HEK293T (cell line): ENCODE measurements at regions not wholly inside any gene's neighbourhood (a gene's known extent, or its start where the extent isn't known, plus 50 kb on each side); places are given as distances from the start of the nearest gene placed in this dataset.

Experiments
- ARNT ChIP-seq: fragments of 450-650 bp; IDR thresholded peaks from 2 replicates; pipeline ENCODE4 v1.6.1; 2017; ENCODE audit warnings: mild to moderate bottlenecking
- BHLHE40 ChIP-seq: fragments of 450-650 bp; IDR thresholded peaks from 2 replicates; pipeline ENCODE4 v1.6.1; 2016; ENCODE audit warnings: mild to moderate bottlenecking, moderate library complexity, borderline replicate concordance
- FOXK2 ChIP-seq: fragments of 450-650 bp; IDR thresholded peaks from 2 replicates; pipeline ENCODE4 v1.6.1; 2016; ENCODE audit warnings: mild to moderate bottlenecking
- FOXM1 ChIP-seq: fragments of 450-650 bp; IDR thresholded peaks from 2 replicates; pipeline ENCODE4 v1.6.1; 2017; ENCODE audit warnings: mild to moderate bottlenecking, borderline replicate concordance
- LEF1 ChIP-seq: fragments of 450-650 bp; IDR thresholded peaks from 2 replicates; pipeline ENCODE4 v1.6.1; 2017; ENCODE audit warnings: mild to moderate bottlenecking, borderline replicate concordance
- SP1 ChIP-seq: fragments of 450-650 bp; IDR thresholded peaks from 2 replicates; pipeline ENCODE4 v1.6.1; 2017
- SUZ12 ChIP-seq: fragments of 450-650 bp; IDR thresholded peaks from 2 replicates; pipeline ENCODE4 v1.6.1; 2016; ENCODE audit warnings: mild to moderate bottlenecking
- TARDBP ChIP-seq: fragments of 450-650 bp; IDR thresholded peaks from 2 replicates; pipeline ENCODE4 v1.6.1; 2016
- TF ChIP-seq, protein P1 (sequence below): fragments of 450-650 bp; IDR thresholded peaks from 2 replicates; pipeline ENCODE4 v1.6.1; 2016

- TF ChIP-seq ARNT, result no peak
- no peak for TF ChIP-seq FOXK2
- no peak for TF ChIP-seq TARDBP
- TF ChIP-seq BHLHE40, result no peak
- TF ChIP-seq SUZ12, result no peak
- no peak for TF ChIP-seq FOXM1
- TF ChIP-seq, protein P1, sequence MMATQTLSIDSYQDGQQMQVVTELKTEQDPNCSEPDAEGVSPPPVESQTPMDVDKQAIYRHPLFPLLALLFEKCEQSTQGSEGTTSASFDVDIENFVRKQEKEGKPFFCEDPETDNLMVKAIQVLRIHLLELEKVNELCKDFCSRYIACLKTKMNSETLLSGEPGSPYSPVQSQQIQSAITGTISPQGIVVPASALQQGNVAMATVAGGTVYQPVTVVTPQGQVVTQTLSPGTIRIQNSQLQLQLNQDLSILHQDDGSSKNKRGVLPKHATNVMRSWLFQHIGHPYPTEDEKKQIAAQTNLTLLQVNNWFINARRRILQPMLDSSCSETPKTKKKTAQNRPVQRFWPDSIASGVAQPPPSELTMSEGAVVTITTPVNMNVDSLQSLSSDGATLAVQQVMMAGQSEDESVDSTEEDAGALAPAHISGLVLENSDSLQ, result no peak
- no peak for TF ChIP-seq LEF1
- TF ChIP-seq SP1, result no peak
Measured at GRCh38 chr9:86469476-86470250, 115.5 kb upstream of the TUT7 start.
